Mesothelial cell of epicardium (in vitro differentiated cells): ENCODE measurements at regions not wholly inside any gene's neighbourhood (a gene's known extent, or its start where the extent isn't known, plus 50 kb on each side); places are given as distances from the start of the nearest gene placed in this dataset.

Experiments
- DNase-seq, 2 experiments: peaks; one replicate each; pipeline ENCODE4 v3.0.0; 2021; ENCODE audit warnings: low spot score in 2 of 2; ENCODE audit not compliant: unreplicated experiment in 2 of 2
- H3K27ac Mint-ChIP-seq: 2 replicates; pipeline ENCODE4 v1.8.0; 2021; ENCODE audit warnings: mixed read lengths
- H3K27me3 Mint-ChIP-seq: 2 replicates; pipeline ENCODE4 v1.8.0; 2021; ENCODE audit warnings: low read depth, mixed read lengths
- H3K36me3 Mint-ChIP-seq: 2 replicates; pipeline ENCODE4 v1.8.0; 2021; ENCODE audit warnings: mixed read lengths
- H3K4me1 Mint-ChIP-seq: 2 replicates; pipeline ENCODE4 v1.8.0; 2021; ENCODE audit warnings: mixed read lengths
- H3K4me3 Mint-ChIP-seq: 2 replicates; pipeline ENCODE4 v1.8.0; 2021; ENCODE audit warnings: mild to moderate bottlenecking, moderate library complexity, mixed read lengths
- H3K9me3 Mint-ChIP-seq: 2 replicates; pipeline ENCODE4 v1.8.0; 2021; ENCODE audit warnings: mixed read lengths
- TF ChIP-seq, protein P1 (sequence below): fragments of 200-600 bp; sonication (generic); IDR thresholded peaks from one replicate; pipeline ENCODE4 v1.5.0; 2021; ENCODE audit warnings: antibody characterized with exemption; ENCODE audit not compliant: unreplicated experiment

DNA sequence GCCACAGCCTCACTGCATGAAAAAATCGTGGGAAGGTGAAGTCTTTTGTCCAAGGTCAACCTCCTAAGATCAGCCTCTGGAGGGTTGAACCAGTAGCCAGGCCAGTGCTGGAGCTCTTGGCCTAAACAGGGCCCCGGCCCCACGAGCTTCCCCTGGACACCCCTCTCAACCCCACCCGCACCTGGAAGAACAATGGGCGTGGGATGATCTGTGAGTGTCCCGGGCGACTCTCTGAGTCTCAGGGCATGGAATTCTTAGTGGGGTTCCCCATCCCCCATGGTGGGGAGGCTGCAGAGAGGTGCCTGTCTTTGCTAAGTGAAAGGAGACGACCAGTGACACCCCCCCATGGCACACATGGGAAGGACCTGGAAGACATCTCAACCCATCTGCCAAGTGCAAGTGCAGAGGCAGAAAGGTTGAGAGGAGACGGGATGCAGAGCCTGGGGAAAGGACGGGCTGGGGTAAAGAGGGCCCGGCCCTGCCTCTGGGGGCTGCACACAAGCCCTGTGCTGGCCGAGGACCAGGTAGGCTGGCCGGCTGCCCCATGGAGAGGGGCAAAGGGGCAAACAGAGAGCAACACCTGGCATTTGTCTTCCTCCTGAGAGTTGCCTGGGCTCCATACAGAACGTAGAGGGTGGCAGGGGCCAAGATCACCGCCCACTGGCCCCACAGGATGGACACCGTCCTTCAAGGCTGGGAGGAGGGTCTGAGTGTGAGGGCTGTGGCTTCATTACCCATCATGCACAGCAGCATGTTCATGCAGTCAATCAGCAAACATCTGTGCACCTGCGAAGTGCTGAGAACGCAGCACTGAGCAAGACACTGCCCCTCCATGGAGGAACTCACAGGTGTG is 163.0 kb upstream of the PPP2R2D start:
- DNase-seq, result no peak
- TF ChIP-seq, protein P1, sequence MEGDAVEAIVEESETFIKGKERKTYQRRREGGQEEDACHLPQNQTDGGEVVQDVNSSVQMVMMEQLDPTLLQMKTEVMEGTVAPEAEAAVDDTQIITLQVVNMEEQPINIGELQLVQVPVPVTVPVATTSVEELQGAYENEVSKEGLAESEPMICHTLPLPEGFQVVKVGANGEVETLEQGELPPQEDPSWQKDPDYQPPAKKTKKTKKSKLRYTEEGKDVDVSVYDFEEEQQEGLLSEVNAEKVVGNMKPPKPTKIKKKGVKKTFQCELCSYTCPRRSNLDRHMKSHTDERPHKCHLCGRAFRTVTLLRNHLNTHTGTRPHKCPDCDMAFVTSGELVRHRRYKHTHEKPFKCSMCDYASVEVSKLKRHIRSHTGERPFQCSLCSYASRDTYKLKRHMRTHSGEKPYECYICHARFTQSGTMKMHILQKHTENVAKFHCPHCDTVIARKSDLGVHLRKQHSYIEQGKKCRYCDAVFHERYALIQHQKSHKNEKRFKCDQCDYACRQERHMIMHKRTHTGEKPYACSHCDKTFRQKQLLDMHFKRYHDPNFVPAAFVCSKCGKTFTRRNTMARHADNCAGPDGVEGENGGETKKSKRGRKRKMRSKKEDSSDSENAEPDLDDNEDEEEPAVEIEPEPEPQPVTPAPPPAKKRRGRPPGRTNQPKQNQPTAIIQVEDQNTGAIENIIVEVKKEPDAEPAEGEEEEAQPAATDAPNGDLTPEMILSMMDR, result no peak
- Mint-ChIP-seq H3K27me3 (peaks cover 6% of the 10 kb centered on the region), H3K4me1 (no peaks in the 10 kb centered on the region), H3K4me3 (no peak overlapping the region), H3K27ac (no peak overlapping the region), H3K36me3 (no peaks in the 10 kb centered on the region), H3K9me3 (peaks cover 17% of the 10 kb centered on the region)

DNA sequence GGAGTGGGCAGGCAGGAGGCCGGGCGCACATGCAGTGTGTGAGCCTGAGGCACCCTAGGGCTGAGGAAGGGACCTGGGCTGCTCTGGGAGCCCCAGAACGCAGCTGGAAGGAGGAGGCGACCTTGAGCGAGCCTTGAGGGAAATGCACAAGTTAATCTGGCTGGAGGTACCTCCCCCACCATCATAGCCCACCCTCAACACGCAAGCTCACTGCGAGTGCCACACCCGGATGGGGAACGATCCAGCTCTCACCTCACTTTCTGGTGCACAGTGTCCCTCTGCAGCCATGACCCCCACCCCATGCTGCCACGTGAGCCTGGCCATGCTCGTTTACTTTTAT is 162.4 kb upstream of the PPP2R2D start:
- Mint-ChIP-seq H3K36me3 (no peaks in the 10 kb centered on the region), H3K4me1 (no peaks in the 10 kb centered on the region), H3K27me3 (peaks cover 6% of the 10 kb centered on the region), H3K4me3 (no peak overlapping the region), H3K27ac (no peak overlapping the region), H3K9me3 (peaks cover 17% of the 10 kb centered on the region)
- TF ChIP-seq, protein P1, result no peak
- DNase-seq, result peak in 1 of 2 experiments; percentile 21

DNA sequence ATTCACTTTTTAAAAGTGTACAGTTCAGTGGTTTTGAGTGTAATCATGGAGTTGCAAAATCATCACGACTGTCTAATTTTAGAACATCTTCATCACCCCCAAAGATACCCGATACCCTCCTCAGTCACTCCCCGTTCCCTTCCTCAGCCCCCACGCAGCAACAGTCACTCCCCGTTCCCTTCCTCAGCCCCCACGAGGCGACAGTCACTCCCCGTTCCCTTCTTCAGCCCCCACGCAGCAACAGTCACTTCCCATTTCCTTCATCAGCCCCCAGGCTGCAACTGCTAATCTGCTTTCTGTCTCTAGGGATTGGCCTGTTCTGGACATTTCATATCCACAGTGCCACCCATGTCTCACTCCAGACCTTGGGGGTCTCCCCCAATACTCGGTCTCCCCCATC is 161.6 kb upstream of the PPP2R2D start:
- TF ChIP-seq, protein P1, result no peak
- no peaks in the 10 kb centered on the region for H3K36me3 Mint-ChIP-seq
- peaks cover 9% of the 10 kb centered on the region for H3K27me3 Mint-ChIP-seq
- H3K4me3 Mint-ChIP-seq, result no peak overlapping the region
- peaks cover 4% of the 10 kb centered on the region for H3K4me1 Mint-ChIP-seq
- no peak for DNase-seq
- H3K27ac Mint-ChIP-seq, result no peak overlapping the region
- H3K9me3 Mint-ChIP-seq, result peaks cover 17% of the 10 kb centered on the region

DNA sequence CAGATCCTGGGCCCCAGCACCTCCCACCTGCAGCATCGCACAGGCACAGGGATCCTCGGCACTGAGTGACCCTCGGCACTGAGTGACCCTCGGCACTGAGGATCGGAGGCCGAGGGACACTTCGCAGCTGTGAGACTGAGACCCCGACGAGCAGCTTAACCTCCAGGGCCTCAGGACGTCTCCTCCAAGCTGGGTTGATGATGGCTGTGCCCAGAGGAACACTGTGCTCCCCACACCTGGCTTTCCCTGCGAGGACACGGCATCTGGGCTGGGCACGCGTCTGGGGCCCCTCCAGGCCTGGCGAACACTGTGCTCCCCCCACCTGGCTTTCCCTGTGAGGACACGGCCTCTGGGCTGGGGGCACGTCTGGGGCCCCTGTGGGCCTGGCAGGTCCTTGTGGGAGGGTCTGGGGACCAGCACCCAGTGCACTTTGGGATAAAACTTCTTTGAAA is 158.3 kb upstream of the PPP2R2D start:
- peak in 1 of 2 experiments; percentile 29 for DNase-seq
- Mint-ChIP-seq H3K9me3 (peaks cover 17% of the 10 kb centered on the region), H3K27me3 (peaks cover 25% of the 10 kb centered on the region), H3K27ac (no peak overlapping the region), H3K36me3 (no peaks in the 10 kb centered on the region), H3K4me3 (no peak overlapping the region), H3K4me1 (peaks cover 6% of the 10 kb centered on the region)
- TF ChIP-seq, protein P1, result no peak

DNA sequence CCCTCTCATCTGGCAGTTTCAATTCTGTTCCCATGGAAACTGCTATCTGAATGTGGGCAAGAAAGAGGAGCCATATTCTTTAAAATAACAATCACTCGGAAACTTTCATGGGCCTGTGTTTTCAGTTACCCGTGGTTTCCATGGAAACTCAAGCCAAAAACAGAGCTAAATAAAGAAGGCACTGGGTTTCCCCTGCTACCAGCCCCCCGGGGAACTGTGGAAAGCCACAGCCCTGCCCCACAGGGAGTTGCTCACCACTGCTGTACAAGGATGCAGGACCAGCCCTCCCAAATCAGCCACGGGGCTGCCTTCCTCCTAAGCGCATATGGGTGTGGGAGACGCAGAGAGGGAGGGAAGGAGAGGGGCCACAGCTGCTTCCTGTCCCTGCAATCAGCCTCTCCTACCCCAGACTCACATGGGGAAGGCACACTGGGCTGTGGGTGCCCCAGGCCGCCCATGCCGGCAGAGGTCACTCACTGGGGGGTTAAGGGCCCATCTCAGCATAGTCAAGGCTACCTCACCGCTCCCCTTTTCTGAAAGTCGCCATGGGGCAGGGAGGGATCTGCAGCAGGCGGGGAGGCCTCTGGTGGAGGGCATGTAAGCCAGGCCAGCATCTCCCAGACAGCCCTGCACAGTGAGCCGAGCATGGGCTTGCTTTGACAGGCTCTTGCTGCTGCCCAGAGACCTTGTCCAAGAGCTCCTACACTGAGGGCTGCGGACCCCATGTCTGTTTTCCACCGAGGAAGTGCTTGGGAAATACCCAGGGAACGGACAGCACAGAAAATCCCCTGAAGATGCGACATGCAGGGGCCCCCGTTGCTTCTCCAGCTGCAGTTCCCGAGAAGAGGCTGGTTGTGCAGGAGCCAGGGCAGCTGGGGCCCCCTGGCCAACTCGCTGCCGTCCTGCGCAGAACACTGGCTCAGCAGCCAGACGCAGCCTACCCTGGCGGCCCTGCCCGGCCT is 157.3 kb upstream of the PPP2R2D start:
- H3K36me3 Mint-ChIP-seq, result no peaks in the 10 kb centered on the region
- H3K4me3 Mint-ChIP-seq, result no peak overlapping the region
- peaks cover 7% of the 10 kb centered on the region for H3K4me1 Mint-ChIP-seq
- DNase-seq, result peak in 1 of 2 experiments; percentile 35
- peaks cover 25% of the 10 kb centered on the region for H3K27me3 Mint-ChIP-seq
- TF ChIP-seq, protein P1, result no peak
- peaks cover 17% of the 10 kb centered on the region for H3K9me3 Mint-ChIP-seq
- no peak overlapping the region for H3K27ac Mint-ChIP-seq
